Osteoblast (primary cell): ENCODE measurements at regions not wholly inside any gene's neighbourhood (a gene's known extent, or its start where the extent isn't known, plus 50 kb on each side); places are given as distances from the start of the nearest gene placed in this dataset.

Experiments used
- DNase-seq: peaks from one replicate; pipeline ENCODE4 v3.0.0; 2011; ENCODE audit warnings: low spot score, mixed read lengths; ENCODE audit not compliant: insufficient read length; ENCODE audit errors: missing footprints
- H2AFZ ChIP-seq: 2 replicates; pipeline ENCODE4 v1.6.0; 2011; ENCODE audit warnings: mild to moderate bottlenecking, low read length
- H3K27ac ChIP-seq: 2 replicates; pipeline ENCODE4 v1.5.1; 2011; ENCODE audit warnings: mild to moderate bottlenecking, low read depth, low read length, moderate library complexity
- H3K27me3 ChIP-seq: 2 replicates; pipeline ENCODE4 v1.6.0; 2012; ENCODE audit warnings: mild to moderate bottlenecking, control low read depth, inconsistent platforms, low read length, moderate library complexity; ENCODE audit not compliant: insufficient read depth
- H3K36me3 ChIP-seq: 2 replicates; pipeline ENCODE4 v1.5.1; 2011; ENCODE audit warnings: mild to moderate bottlenecking, low read length, control low read depth, moderate library complexity; ENCODE audit not compliant: insufficient read depth
- H3K4me1 ChIP-seq: 2 replicates; pipeline ENCODE4 v1.5.1; 2011; ENCODE audit warnings: mild to moderate bottlenecking, low read length, control low read depth, moderate library complexity; ENCODE audit not compliant: insufficient read depth
- H3K4me2 ChIP-seq: 2 replicates; pipeline ENCODE4 v1.6.0; 2011; ENCODE audit warnings: mild to moderate bottlenecking, low read length; ENCODE audit not compliant: insufficient read depth
- H3K4me3 ChIP-seq: fragments of 200-600 bp; sonication (generic); 3 replicates; pipeline ENCODE4 v1.5.1; 2012; ENCODE audit warnings: mild to moderate bottlenecking, low read length, inconsistent platforms; ENCODE audit not compliant: insufficient read depth
- H3K79me2 ChIP-seq: 2 replicates; pipeline ENCODE4 v1.6.0; 2012; ENCODE audit warnings: mild to moderate bottlenecking, low read length, control low read depth, inconsistent platforms; ENCODE audit not compliant: insufficient read depth
- H3K9me3 ChIP-seq: 2 replicates; pipeline ENCODE4 v1.5.1; 2011; ENCODE audit warnings: low read depth, low read length, control low read depth
- H4K20me1 ChIP-seq: 2 replicates; pipeline ENCODE4 v1.6.0; 2012; ENCODE audit warnings: mild to moderate bottlenecking, low read length, control low read depth; ENCODE audit not compliant: insufficient read depth
- TF ChIP-seq, protein P1 (sequence below): IDR thresholded peaks from 2 replicates; pipeline ENCODE4 v1.5.1; 2011; ENCODE audit warnings: mild to moderate bottlenecking, low read depth, low read length, moderate library complexity; ENCODE audit errors: extremely low read depth

DNA sequence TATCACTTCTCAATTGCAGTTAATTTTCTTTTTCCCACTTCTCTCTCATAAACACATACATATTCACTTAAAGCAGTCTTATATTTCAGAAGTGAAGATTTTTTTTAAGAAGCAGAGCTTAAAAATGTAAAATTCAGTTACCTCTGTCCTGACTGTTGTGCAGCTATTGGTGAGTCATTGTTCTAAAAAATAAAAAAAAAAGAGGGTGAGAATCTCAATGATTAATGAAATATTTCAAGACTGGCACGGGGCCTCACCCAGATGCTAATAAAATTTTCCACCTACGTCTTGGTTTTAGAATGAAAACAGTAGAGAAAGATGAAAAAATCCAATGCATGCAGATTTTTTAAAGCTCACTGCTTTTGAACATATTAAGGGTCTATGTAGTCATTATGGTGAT lies 67.7 kb downstream of the RDH14 start:
- TF ChIP-seq, protein P1, sequence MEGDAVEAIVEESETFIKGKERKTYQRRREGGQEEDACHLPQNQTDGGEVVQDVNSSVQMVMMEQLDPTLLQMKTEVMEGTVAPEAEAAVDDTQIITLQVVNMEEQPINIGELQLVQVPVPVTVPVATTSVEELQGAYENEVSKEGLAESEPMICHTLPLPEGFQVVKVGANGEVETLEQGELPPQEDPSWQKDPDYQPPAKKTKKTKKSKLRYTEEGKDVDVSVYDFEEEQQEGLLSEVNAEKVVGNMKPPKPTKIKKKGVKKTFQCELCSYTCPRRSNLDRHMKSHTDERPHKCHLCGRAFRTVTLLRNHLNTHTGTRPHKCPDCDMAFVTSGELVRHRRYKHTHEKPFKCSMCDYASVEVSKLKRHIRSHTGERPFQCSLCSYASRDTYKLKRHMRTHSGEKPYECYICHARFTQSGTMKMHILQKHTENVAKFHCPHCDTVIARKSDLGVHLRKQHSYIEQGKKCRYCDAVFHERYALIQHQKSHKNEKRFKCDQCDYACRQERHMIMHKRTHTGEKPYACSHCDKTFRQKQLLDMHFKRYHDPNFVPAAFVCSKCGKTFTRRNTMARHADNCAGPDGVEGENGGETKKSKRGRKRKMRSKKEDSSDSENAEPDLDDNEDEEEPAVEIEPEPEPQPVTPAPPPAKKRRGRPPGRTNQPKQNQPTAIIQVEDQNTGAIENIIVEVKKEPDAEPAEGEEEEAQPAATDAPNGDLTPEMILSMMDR: no peak
- Histone ChIP-seq H2AFZ (no peak overlapping the region), H3K9me3 (no peaks in the 10 kb centered on the region), H3K79me2 (no peaks in the 10 kb centered on the region), H3K27ac (no peak overlapping the region), H3K4me3 (no peak overlapping the region), H4K20me1 (no peaks in the 10 kb centered on the region), H3K36me3 (no peaks in the 10 kb centered on the region), H3K27me3 (peaks cover 18% of the 10 kb centered on the region), H3K4me1 (no peaks in the 10 kb centered on the region), H3K4me2 (no peak overlapping the region)
- no peak for DNase-seq

DNA sequence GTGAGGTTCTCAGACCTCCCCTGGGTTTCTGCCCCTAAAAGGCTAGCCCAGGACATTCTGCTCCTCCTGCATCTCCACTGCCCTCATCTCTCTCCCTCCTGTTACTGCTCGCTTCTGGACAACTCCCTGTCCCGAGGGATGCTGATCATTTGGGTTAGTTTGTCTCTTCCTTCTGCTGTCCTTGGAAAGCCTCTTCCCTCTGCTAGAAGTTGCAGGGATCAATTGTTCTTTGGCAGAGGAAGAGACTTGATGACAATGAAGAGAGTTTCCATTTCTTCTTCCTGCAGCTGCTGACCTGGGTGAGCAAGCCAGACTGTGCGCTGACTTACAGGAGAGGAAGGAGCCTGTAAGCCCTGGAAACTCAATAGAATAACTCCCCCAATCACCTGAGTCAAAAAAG lies 68.9 kb downstream of the RDH14 start:
- Histone ChIP-seq H3K36me3 (no peaks in the 10 kb centered on the region), H2AFZ (no peak overlapping the region), H3K4me3 (no peak overlapping the region), H3K27me3 (peaks cover 18% of the 10 kb centered on the region), H3K4me1 (no peaks in the 10 kb centered on the region), H3K9me3 (no peaks in the 10 kb centered on the region), H3K27ac (no peak overlapping the region), H3K4me2 (no peak overlapping the region), H3K79me2 (no peaks in the 10 kb centered on the region), H4K20me1 (no peaks in the 10 kb centered on the region)
- no peak for DNase-seq
- TF ChIP-seq, protein P1: no peak

DNA sequence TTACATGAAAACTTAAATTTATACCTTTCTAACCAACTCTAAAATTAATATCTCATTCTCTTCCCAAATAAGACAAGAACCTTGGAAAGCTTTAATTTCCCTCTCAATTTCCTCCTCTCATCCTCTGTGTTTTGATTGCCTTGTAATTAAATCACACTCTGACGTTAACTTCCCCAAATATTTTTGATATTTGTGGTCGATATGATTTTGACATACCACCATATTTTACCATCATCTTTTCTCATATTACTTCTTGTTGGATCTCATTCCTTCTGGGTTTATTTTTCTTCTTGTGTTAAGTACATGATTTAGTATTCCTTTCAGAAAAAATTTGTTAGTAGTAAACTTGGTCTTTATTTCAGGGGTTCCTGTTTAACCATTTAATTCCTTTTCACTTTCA lies 69.6 kb downstream of the RDH14 start:
- peaks cover 18% of the 10 kb centered on the region for H3K27me3 ChIP-seq
- H3K27ac ChIP-seq: no peak overlapping the region
- TF ChIP-seq, protein P1: no peak
- no peaks in the 10 kb centered on the region for H3K79me2 ChIP-seq
- no peaks in the 10 kb centered on the region for H3K9me3 ChIP-seq
- H3K4me3 ChIP-seq: no peak overlapping the region
- H4K20me1 ChIP-seq: no peaks in the 10 kb centered on the region
- H3K36me3 ChIP-seq: no peaks in the 10 kb centered on the region
- H3K4me2 ChIP-seq: no peak overlapping the region
- DNase-seq: no peak
- H3K4me1 ChIP-seq: no peaks in the 10 kb centered on the region
- H2AFZ ChIP-seq: no peak overlapping the region

DNA sequence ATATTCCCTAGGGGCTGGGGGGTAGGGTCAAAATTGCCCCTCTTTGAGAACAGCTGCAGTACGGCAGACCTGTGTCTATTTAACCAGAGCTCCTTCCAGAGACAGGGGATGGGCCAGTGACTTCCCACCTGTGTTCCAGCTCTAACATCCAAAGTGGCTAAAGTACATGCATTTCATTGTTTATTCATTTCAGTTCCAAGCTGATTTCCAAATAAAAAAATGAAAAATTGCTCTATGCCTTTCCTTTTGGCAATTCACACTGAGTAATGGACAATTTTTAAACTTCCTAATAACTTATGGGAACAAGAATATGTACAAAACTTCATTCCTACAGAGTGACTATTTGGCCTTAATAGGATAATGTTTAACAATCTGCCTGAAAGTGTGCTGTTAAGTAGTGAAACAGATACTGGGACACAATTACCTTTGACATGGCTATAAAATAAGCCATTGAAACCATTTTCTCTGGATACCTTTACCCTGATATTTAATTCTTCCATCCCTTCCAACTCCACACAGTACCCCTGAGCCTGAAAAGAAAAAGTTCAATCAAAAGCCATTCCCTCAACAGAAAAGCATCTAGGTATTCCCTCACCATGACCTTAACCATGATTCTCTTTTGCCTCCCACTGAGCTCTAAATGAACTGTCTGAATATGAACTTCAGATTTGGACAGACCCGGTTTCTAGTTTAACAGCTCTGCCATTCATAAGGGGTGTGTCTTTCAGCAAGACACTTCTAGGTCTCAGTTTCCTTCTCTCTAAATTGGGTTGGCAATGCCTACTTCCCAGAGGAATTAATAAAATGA lies 73.1 kb downstream of the RDH14 start:
- H3K4me3 ChIP-seq: no peak overlapping the region
- no peaks in the 10 kb centered on the region for H3K9me3 ChIP-seq
- H3K36me3 ChIP-seq: no peaks in the 10 kb centered on the region
- DNase-seq: no peak
- H4K20me1 ChIP-seq: no peaks in the 10 kb centered on the region
- no peak overlapping the region for H3K27ac ChIP-seq
- TF ChIP-seq, protein P1: no peak
- no peak overlapping the region for H3K4me2 ChIP-seq
- H3K79me2 ChIP-seq: no peaks in the 10 kb centered on the region
- no peaks in the 10 kb centered on the region for H3K4me1 ChIP-seq
- no peak overlapping the region for H2AFZ ChIP-seq
- peaks cover 2% of the 10 kb centered on the region for H3K27me3 ChIP-seq
